ENCODE measurements at regions not wholly inside any gene's neighbourhood (a gene's known extent, or its start where the extent isn't known, plus 50 kb on each side); places are given as distances from the start of the nearest gene placed in this dataset.

GRCh38 chr4:31148990-31149389 is 428.8 kb downstream of the PCDH7 start:
- H3K4me2 ChIP-seq (ENCODE audit: low read length) = no peak overlapping the region
- TF ChIP-seq SRF (IDR thresholded peaks at IDR 0.05; ENCODE audit: low read depth) (no peak), EZH2phosphoT487 (IDR thresholded peaks at IDR 0.05; ENCODE audit: borderline replicate concordance) (no peak), POLR2A (IDR thresholded peaks at IDR 0.05; ENCODE audit: borderline replicate concordance, extremely low read depth, insufficient read depth, insufficient read length) (no peak), SP1 (IDR thresholded peaks at IDR 0.05; ENCODE audit: low read depth) (no peak), CBX3 (IDR thresholded peaks at IDR 0.05; ENCODE audit: low read depth) (no peak), MAX (IDR thresholded peaks at IDR 0.05) (no peak), EGR1 (IDR thresholded peaks at IDR 0.05; ENCODE audit: low read depth) (no peak), TCF7L2 (IDR thresholded peaks at IDR 0.05; ENCODE audit: borderline replicate concordance, extremely low read depth, insufficient read depth, insufficient read length) (no peak), CTCF (IDR thresholded peaks at IDR 0.05 in 2 of 3, conservative IDR thresholded peaks at IDR 0.05 in 1 of 3; ENCODE audit: borderline replicate concordance in 1 of 3, insufficient read depth in 1 of 3, low read depth in 2 of 3, low read length in 2 of 3) (no peak), FOSL1 (IDR thresholded peaks at IDR 0.05; ENCODE audit: low read depth) (no peak), YY1 (IDR thresholded peaks at IDR 0.05; ENCODE audit: extremely low read depth, insufficient replicate concordance, low read depth, low read length) (no peak), ZFX (IDR thresholded peaks at IDR 0.05) (no peak), CEBPB (IDR thresholded peaks at IDR 0.05; ENCODE audit: low read depth) (no peak), ATF3 (IDR thresholded peaks at IDR 0.05) (no peak), JUND (IDR thresholded peaks at IDR 0.05) (no peak)
- no peak overlapping the region for H3K27ac ChIP-seq (ENCODE audit: low read depth, low read length)
- ATAC-seq = no peak
- H3K9me2 ChIP-seq (ENCODE audit: insufficient read depth) = no peaks in the 10 kb centered on the region; the same call in 1 of the 2 replicates
- CTCF ChIA-PET = no interaction called here
- H3K36me3 ChIP-seq (ENCODE audit: control insufficient read depth in 1 of 2, insufficient read depth in 2 of 2, low read length in 2 of 2) = peaks cover 8 to 10% of the 10 kb centered on the region in 2 experiments
- DNase-seq (ENCODE audit: low read depth, low spot score) = no peak
- no peaks in the 10 kb centered on the region for H3K9me3 ChIP-seq (ENCODE audit: control insufficient read depth in 1 of 2, insufficient read depth in 1 of 2, low read depth in 1 of 2, low read length in 2 of 2)
- H3K27me3 ChIP-seq (ENCODE audit: insufficient read depth, low read length) = no peaks in the 10 kb centered on the region
- H3K4me3 ChIP-seq (replicated peaks in 1 of 2; ENCODE audit: low read depth in 1 of 2, low read length in 2 of 2) = no peak overlapping the region
- intact Hi-C loops (cut with micrococcal nuclease) = no loop called here
- no peak overlapping the region for H3K9ac ChIP-seq (ENCODE audit: low read length)
- 0 out of 4 replicates have a peak, but pooled peaks cover 0 to 6% of the 10 kb centered on the region in 2 experiments for H3K4me1 ChIP-seq (ENCODE audit: control insufficient read depth in 1 of 2, insufficient read depth in 2 of 2, low read length in 2 of 2)
- RAD21 ChIA-PET (ENCODE audit: low non-redundant PET in 1 of 2, low total read pairs in 2 of 2, uncharacterized antibody in 2 of 2, unreplicated experiment in 2 of 2) = no interaction called here
- no peak overlapping the region for H2AFZ ChIP-seq (ENCODE audit: low read depth, low read length, poor library complexity, severe bottlenecking)
- BruUV-seq (replicated peaks) = no TSS peak
- H4K20me1 ChIP-seq (ENCODE audit: insufficient read depth) = no peaks in the 10 kb centered on the region
- POLR2A ChIA-PET = no interaction called here
- H3K79me2 ChIP-seq (ENCODE audit: insufficient read depth, low read length) = no peaks in the 10 kb centered on the region

All from HCT116 (cell line).